Loucy (cell line): ENCODE measurements at regions not wholly inside any gene's neighbourhood (a gene's known extent, or its start where the extent isn't known, plus 50 kb on each side); places are given as distances from the start of the nearest gene placed in this dataset.

ENCODE experiments used
- H2AFZ ChIP-seq: fragments of 200-600 bp; sonication (generic); 2 replicates; pipeline ENCODE4 v1.6.0; 2016; ENCODE audit warnings: antibody characterized with exemption, mild to moderate bottlenecking, low read length, moderate library complexity
- H3F3A ChIP-seq: fragments of 200-600 bp; 2 replicates; pipeline ENCODE4 v1.6.0; 2016; ENCODE audit warnings: antibody characterized with exemption, low read depth, mild to moderate bottlenecking
- H3K27me3 ChIP-seq: fragments of 200-600 bp; sonication (generic); 2 replicates; pipeline ENCODE4 v1.6.1; 2014; ENCODE audit warnings: low read length, mild to moderate bottlenecking; ENCODE audit not compliant: insufficient read depth, poor library complexity, severe bottlenecking
- H3K36me3 ChIP-seq: fragments of 200-600 bp; sonication (generic); 2 replicates; pipeline ENCODE4 v1.6.1; 2016; ENCODE audit warnings: low read length; ENCODE audit not compliant: insufficient read depth
- H3K4me1 ChIP-seq: fragments of 200-600 bp; sonication (generic); 2 replicates; pipeline ENCODE4 v1.5.1; 2014; ENCODE audit warnings: low read length, mild to moderate bottlenecking; ENCODE audit not compliant: insufficient read depth, poor library complexity, severe bottlenecking
- H3K4me2 ChIP-seq: fragments of 200-600 bp; sonication (generic); 2 replicates; pipeline ENCODE4 v1.6.0; 2014; ENCODE audit warnings: antibody characterized with exemption, low read length, low read depth, mild to moderate bottlenecking; ENCODE audit not compliant: poor library complexity, severe bottlenecking
- H3K4me3 ChIP-seq: fragments of 200-600 bp; sonication (generic); 2 replicates; pipeline ENCODE4 v1.5.1; 2014; ENCODE audit warnings: low read length, mild to moderate bottlenecking, mixed read lengths; ENCODE audit not compliant: poor library complexity, severe bottlenecking
- H3K79me2 ChIP-seq: fragments of 200-600 bp; sonication (generic); 2 replicates; pipeline ENCODE4 v1.6.1; 2014; ENCODE audit warnings: low read length; ENCODE audit not compliant: insufficient read depth
- H3K9ac ChIP-seq: fragments of 200-600 bp; sonication (generic); 2 replicates; pipeline ENCODE4 v1.6.0; 2014; ENCODE audit warnings: mild to moderate bottlenecking, low read depth, low read length, moderate library complexity; ENCODE audit not compliant: poor library complexity, severe bottlenecking
- H3K9me2 ChIP-seq: fragments of 200-600 bp; sonication (generic); replicated peaks from 2 replicates; pipeline ENCODE4 v1.6.1; 2016; ENCODE audit warnings: low read depth, low read length, mixed read lengths
- H3K9me3 ChIP-seq: fragments of 200-600 bp; sonication (generic); 2 replicates; pipeline ENCODE4 v1.6.1; 2014; ENCODE audit warnings: mild to moderate bottlenecking, antibody characterized with exemption, low read length, low read depth; ENCODE audit not compliant: insufficient read depth
- H4K20me1 ChIP-seq: fragments of 200-600 bp; sonication (generic); 2 replicates; pipeline ENCODE4 v1.6.0; 2014; ENCODE audit warnings: antibody characterized with exemption, low read length, mild to moderate bottlenecking; ENCODE audit not compliant: insufficient read depth, poor library complexity, severe bottlenecking
- EZH2phosphoT487 ChIP-seq: fragments of 200-600 bp; IDR thresholded peaks from 2 replicates; pipeline ENCODE4 v1.6.1; 2018; ENCODE audit warnings: antibody characterized with exemption, mild to moderate bottlenecking, moderate library complexity, borderline replicate concordance
- TF ChIP-seq, protein P1 (sequence below): fragments of 200-600 bp; sonication (generic); conservative IDR thresholded peaks from 2 replicates; pipeline ENCODE4 v1.5.1; 2014; ENCODE audit warnings: mild to moderate bottlenecking, antibody characterized with exemption, low read length

DNA sequence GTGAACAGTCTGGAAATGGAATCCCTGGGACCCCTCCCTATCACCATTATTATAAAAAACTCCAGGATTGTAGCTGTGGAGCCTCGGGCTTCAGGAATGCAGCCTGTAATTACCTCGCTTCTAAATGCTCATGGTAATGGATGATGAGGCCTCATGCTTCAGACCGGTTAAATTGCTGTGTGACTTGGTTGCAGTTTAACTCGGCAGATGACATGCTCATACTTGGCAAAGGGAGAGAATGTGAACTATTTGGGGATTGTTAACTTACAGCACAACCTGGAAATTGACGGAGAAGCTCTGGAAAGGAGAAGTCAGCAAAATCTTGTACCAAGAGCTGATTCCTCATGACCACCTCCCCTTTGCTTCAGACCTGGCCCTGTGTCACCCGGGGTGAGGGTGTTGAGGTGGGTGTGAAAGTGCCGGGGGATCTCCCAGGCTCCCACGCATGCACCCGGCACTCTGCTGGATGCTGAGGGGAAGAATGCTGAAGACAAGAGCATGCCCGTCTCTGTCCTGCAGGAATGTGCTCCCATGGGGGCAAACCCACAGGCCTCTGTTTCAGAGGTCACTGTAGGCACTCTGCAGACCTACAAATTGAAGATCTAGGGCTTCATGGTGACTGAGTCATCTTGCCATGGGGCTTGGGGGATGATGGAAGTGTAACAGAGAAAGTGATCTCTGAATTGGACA lies 364.8 kb downstream of the RPS6KC1 start:
- Histone ChIP-seq H3K4me2 (no peak overlapping the region), H3K27me3 (no peaks in the 10 kb centered on the region), H3K9me2 (no peaks in the 10 kb centered on the region), H3F3A (no peaks in the 10 kb centered on the region), H3K4me1 (no peaks in the 10 kb centered on the region), H3K36me3 (no peaks in the 10 kb centered on the region), H3K4me3 (no peak overlapping the region), H3K9ac (no peak overlapping the region), H3K79me2 (no peaks in the 10 kb centered on the region), H4K20me1 (no peaks in the 10 kb centered on the region), H3K9me3 (no peaks in the 10 kb centered on the region), H2AFZ (no peak overlapping the region)
- TF ChIP-seq, protein P1, sequence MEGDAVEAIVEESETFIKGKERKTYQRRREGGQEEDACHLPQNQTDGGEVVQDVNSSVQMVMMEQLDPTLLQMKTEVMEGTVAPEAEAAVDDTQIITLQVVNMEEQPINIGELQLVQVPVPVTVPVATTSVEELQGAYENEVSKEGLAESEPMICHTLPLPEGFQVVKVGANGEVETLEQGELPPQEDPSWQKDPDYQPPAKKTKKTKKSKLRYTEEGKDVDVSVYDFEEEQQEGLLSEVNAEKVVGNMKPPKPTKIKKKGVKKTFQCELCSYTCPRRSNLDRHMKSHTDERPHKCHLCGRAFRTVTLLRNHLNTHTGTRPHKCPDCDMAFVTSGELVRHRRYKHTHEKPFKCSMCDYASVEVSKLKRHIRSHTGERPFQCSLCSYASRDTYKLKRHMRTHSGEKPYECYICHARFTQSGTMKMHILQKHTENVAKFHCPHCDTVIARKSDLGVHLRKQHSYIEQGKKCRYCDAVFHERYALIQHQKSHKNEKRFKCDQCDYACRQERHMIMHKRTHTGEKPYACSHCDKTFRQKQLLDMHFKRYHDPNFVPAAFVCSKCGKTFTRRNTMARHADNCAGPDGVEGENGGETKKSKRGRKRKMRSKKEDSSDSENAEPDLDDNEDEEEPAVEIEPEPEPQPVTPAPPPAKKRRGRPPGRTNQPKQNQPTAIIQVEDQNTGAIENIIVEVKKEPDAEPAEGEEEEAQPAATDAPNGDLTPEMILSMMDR = no peak
- no peak for TF ChIP-seq EZH2phosphoT487

DNA sequence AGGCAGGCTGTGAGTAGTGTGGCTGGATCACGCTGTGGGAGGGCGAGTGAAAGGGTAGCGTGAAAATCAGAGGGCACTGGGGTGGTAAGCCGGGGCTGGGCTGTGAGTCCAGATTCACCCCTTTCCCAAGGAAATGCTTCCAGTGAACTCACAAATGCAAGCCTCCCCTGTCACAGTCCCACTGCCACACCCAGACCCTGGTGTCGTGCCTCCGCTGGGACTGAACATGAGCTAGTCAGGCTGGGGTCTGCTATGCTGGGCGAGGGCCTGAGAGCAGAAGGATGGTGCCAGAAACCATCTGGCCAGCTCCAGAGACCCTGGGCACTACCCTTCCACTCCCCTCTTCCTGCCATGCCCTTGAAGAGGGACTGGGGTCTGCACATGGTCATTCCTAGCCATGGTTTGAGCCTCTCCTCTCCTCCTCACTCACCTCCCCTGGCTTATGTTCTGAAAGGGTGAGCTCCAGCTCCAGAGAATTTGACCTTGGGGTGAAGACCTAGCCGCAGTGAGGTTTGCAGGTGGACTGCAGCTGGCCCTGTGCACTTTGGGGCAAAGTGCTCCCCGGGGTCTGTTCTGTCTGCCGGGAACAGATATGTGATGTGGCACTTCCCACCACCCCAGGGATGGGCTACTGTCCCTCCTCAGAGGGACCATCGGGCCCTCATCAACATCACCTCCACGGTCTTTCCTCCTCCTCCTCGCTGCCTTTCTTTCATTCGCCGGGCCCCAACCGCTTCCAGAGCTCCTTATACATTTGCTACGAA lies 365.6 kb downstream of the RPS6KC1 start:
- no peak overlapping the region for H3K4me3 ChIP-seq
- H3K9ac ChIP-seq = no peak overlapping the region
- H3K27me3 ChIP-seq = no peaks in the 10 kb centered on the region
- no peaks in the 10 kb centered on the region for H3F3A ChIP-seq
- no peaks in the 10 kb centered on the region for H3K4me1 ChIP-seq
- H3K9me2 ChIP-seq = no peaks in the 10 kb centered on the region
- no peaks in the 10 kb centered on the region for H3K9me3 ChIP-seq
- no peaks in the 10 kb centered on the region for H3K79me2 ChIP-seq
- no peaks in the 10 kb centered on the region for H3K36me3 ChIP-seq
- no peaks in the 10 kb centered on the region for H4K20me1 ChIP-seq
- no peak overlapping the region for H2AFZ ChIP-seq
- no peak overlapping the region for H3K4me2 ChIP-seq
- TF ChIP-seq, protein P1 = no peak
- TF ChIP-seq EZH2phosphoT487 = no peak

DNA sequence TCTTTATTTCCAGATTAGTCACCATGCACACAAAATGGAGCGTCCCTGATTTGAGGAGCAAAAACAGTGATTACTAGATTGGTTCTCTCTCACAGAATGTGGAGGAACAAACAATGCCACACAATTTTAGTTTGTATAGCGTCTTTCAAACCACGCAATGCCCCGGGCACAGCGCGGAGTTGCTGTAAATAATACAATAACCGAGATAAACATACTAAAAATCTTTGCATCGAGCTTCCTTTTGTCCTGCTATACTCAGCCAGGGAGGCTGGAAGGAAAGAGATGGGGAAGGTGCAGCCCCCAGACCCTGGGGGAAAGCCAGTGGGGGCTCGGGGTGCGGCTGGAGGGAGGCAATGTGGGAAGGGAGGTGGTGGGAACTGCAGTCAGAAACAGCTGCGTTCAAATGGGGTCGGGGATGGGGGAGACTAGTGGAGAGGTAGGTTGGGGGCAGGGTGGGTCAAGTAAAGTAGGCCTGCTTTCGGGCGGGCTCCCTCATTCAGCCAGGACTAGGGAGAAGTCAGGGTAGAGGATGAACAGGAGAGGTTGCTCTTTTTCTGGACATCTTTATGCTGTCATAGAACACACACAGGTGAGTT lies 366.3 kb downstream of the RPS6KC1 start:
- no peaks in the 10 kb centered on the region for H3K79me2 ChIP-seq
- no peaks in the 10 kb centered on the region for H3K9me2 ChIP-seq
- no peak overlapping the region for H3K4me2 ChIP-seq
- no peaks in the 10 kb centered on the region for H3K4me1 ChIP-seq
- no peak overlapping the region for H3K9ac ChIP-seq
- H3F3A ChIP-seq = no peaks in the 10 kb centered on the region
- H3K36me3 ChIP-seq = no peaks in the 10 kb centered on the region
- H2AFZ ChIP-seq = no peak overlapping the region
- no peak for TF ChIP-seq EZH2phosphoT487
- TF ChIP-seq, protein P1 = no peak
- no peaks in the 10 kb centered on the region for H3K9me3 ChIP-seq
- H3K4me3 ChIP-seq = no peak overlapping the region
- H3K27me3 ChIP-seq = no peaks in the 10 kb centered on the region
- H4K20me1 ChIP-seq = no peaks in the 10 kb centered on the region
